GM23338 (cell line): ENCODE measurements at regions not wholly inside any gene's neighbourhood (a gene's known extent, or its start where the extent isn't known, plus 50 kb on each side); places are given as distances from the start of the nearest gene placed in this dataset.

Experiments used
- ATAC-seq: fragments of 200-7000 bp; cut with Tn5 transposase; 3 replicates; pipeline ENCODE4 v1.9.1; 2020
- DNase-seq: peaks from one replicate; pipeline ENCODE4 v3.0.0-alpha.2; 2015; ENCODE audit warnings: low spot score
- H2AFZ ChIP-seq: fragments of 200-600 bp; sonication (generic); 2 replicates; pipeline ENCODE4 v1.8.0; 2016; ENCODE audit warnings: antibody characterized with exemption, mild to moderate bottlenecking, moderate library complexity
- H3F3A ChIP-seq: fragments of 200-600 bp; sonication (generic); replicated peaks from 2 replicates; pipeline ENCODE4 v1.8.0; 2017; ENCODE audit warnings: antibody characterized with exemption, mixed run types, low read depth
- H3K27ac ChIP-seq: fragments of 200-600 bp; sonication (generic); 2 replicates; pipeline ENCODE4 v1.6.1; 2016; ENCODE audit warnings: low read depth
- H3K27me3 ChIP-seq: fragments of 200-600 bp; sonication (generic); 2 replicates; pipeline ENCODE4 v1.8.0; 2016; ENCODE audit warnings: mild to moderate bottlenecking, mixed run types, moderate library complexity; ENCODE audit not compliant: insufficient read depth
- H3K36me3 ChIP-seq: fragments of 200-600 bp; sonication (generic); 2 replicates; pipeline ENCODE4 v1.8.0; 2016; ENCODE audit warnings: mild to moderate bottlenecking; ENCODE audit not compliant: insufficient read depth
- H3K4me1 ChIP-seq: fragments of 200-600 bp; sonication (generic); 2 replicates; pipeline ENCODE4 v1.8.0; 2016; ENCODE audit warnings: mild to moderate bottlenecking, moderate library complexity; ENCODE audit not compliant: insufficient read depth
- H3K4me2 ChIP-seq: fragments of 200-600 bp; sonication (generic); 2 replicates; pipeline ENCODE4 v1.7.1; 2017; ENCODE audit warnings: mixed run types
- H3K4me3 ChIP-seq: fragments of 200-600 bp; sonication (generic); 2 replicates; pipeline ENCODE4 v1.6.1; 2016; ENCODE audit warnings: mixed run types
- H3K79me2 ChIP-seq: fragments of 200-600 bp; sonication (generic); replicated peaks from 2 replicates; pipeline ENCODE4 v1.8.0; 2017; ENCODE audit warnings: mild to moderate bottlenecking; ENCODE audit not compliant: insufficient read depth
- H3K9me2 ChIP-seq: fragments of 200-600 bp; sonication (generic); 2 replicates; pipeline ENCODE4 v1.8.0; 2017; ENCODE audit not compliant: insufficient read depth
- H4K20me1 ChIP-seq: fragments of 200-600 bp; sonication (generic); replicated peaks from 2 replicates; pipeline ENCODE4 v1.8.0; 2017; ENCODE audit warnings: mild to moderate bottlenecking; ENCODE audit not compliant: insufficient read depth
- H3K27ac Mint-ChIP-seq: 2 replicates; pipeline ENCODE4 v1.8.0; 2020; ENCODE audit warnings: inconsistent platforms, mild to moderate bottlenecking, moderate library complexity, mixed read lengths
- H3K27me3 Mint-ChIP-seq: 3 replicates; pipeline ENCODE4 v1.8.0; 2022; ENCODE audit warnings: low read depth, mild to moderate bottlenecking, moderate library complexity, mixed read lengths, inconsistent platforms; ENCODE audit not compliant: insufficient read depth, poor library complexity
- H3K36me3 Mint-ChIP-seq: 3 replicates; pipeline ENCODE4 v1.8.0; 2021; ENCODE audit warnings: low read depth, mild to moderate bottlenecking, inconsistent platforms, moderate library complexity, mixed read lengths
- H3K4me1 Mint-ChIP-seq: 3 replicates; pipeline ENCODE4 v1.8.0; 2020; ENCODE audit warnings: mild to moderate bottlenecking, inconsistent platforms, mixed read lengths
- H3K4me3 Mint-ChIP-seq: 3 replicates; pipeline ENCODE4 v1.8.0; 2021; ENCODE audit warnings: moderate library complexity, mild to moderate bottlenecking, inconsistent platforms, mixed read lengths
- H3K9me3 Mint-ChIP-seq: 3 replicates; pipeline ENCODE4 v1.8.0; 2020; ENCODE audit warnings: moderate library complexity, mild to moderate bottlenecking, inconsistent platforms, mixed read lengths
- TF ChIP-seq, protein P1 (sequence below): IDR thresholded peaks from 2 replicates; pipeline ENCODE4 v1.6.1; 2016; ENCODE audit warnings: antibody characterized with exemption
- TF ChIP-seq, protein P2 (sequence below): fragments of 250-450 bp; sonication (Bioruptor Pico); IDR thresholded peaks from 2 replicates; pipeline ENCODE4 v1.5.0; 2020; ENCODE audit warnings: mild to moderate bottlenecking, moderate library complexity

DNA sequence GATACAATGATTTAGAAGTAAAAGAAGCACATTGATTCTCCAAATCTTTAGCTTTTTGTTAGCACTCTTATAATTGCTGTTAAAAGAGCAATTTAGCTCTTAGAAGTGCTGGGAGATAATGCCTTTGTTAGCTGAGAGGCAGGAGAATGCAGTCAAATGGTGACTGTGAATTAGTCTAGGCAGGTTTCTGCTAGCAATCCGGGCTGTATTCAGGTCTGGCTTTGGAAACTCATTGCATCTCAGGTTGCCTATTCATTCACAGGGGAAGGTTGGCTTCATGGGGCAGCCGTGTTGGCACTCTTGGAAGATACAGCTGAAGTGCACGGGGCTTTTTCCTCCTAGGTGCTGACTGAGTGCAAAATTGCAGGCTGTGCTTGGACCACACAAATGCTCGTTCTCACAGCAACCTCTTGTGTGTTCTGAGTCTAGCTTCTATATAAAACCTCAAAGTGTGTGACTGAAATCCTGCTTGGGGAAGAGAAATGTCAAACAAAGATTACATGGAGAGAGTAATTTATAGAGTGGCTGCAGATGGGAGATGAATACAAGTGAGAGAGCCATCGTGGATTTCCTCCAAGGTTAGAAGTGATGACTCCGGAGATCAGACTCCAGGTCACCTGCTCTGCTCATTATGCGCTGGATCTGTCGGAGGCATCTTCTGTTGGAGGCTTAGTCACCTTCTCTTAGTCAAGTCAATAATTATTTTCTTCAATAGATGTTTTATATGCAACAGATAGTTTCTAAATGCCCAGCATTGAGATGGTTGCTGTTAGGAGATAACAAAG, 167.8 kb downstream of the PMAIP1 start:
- Mint-ChIP-seq H3K4me3 (no peak overlapping the region), H3K36me3 (peaks cover 14% of the 10 kb centered on the region), H3K27me3 (peaks cover 2% of the 10 kb centered on the region), H3K27ac (peak overlapping the region; percentile 13; the same call in 1 of the 2 replicates), H3K4me1 (peaks cover 21% of the 10 kb centered on the region), H3K9me3 (peaks cover 13% of the 10 kb centered on the region)
- no peak overlapping the region for H3K4me3 ChIP-seq
- peak overlapping the region; percentile 19 for H2AFZ ChIP-seq
- no peaks in the 10 kb centered on the region for H3K27me3 ChIP-seq
- no peaks in the 10 kb centered on the region for H4K20me1 ChIP-seq
- TF ChIP-seq, protein P1, sequence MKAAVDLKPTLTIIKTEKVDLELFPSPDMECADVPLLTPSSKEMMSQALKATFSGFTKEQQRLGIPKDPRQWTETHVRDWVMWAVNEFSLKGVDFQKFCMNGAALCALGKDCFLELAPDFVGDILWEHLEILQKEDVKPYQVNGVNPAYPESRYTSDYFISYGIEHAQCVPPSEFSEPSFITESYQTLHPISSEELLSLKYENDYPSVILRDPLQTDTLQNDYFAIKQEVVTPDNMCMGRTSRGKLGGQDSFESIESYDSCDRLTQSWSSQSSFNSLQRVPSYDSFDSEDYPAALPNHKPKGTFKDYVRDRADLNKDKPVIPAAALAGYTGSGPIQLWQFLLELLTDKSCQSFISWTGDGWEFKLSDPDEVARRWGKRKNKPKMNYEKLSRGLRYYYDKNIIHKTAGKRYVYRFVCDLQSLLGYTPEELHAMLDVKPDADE = no peak
- TF ChIP-seq, protein P2, sequence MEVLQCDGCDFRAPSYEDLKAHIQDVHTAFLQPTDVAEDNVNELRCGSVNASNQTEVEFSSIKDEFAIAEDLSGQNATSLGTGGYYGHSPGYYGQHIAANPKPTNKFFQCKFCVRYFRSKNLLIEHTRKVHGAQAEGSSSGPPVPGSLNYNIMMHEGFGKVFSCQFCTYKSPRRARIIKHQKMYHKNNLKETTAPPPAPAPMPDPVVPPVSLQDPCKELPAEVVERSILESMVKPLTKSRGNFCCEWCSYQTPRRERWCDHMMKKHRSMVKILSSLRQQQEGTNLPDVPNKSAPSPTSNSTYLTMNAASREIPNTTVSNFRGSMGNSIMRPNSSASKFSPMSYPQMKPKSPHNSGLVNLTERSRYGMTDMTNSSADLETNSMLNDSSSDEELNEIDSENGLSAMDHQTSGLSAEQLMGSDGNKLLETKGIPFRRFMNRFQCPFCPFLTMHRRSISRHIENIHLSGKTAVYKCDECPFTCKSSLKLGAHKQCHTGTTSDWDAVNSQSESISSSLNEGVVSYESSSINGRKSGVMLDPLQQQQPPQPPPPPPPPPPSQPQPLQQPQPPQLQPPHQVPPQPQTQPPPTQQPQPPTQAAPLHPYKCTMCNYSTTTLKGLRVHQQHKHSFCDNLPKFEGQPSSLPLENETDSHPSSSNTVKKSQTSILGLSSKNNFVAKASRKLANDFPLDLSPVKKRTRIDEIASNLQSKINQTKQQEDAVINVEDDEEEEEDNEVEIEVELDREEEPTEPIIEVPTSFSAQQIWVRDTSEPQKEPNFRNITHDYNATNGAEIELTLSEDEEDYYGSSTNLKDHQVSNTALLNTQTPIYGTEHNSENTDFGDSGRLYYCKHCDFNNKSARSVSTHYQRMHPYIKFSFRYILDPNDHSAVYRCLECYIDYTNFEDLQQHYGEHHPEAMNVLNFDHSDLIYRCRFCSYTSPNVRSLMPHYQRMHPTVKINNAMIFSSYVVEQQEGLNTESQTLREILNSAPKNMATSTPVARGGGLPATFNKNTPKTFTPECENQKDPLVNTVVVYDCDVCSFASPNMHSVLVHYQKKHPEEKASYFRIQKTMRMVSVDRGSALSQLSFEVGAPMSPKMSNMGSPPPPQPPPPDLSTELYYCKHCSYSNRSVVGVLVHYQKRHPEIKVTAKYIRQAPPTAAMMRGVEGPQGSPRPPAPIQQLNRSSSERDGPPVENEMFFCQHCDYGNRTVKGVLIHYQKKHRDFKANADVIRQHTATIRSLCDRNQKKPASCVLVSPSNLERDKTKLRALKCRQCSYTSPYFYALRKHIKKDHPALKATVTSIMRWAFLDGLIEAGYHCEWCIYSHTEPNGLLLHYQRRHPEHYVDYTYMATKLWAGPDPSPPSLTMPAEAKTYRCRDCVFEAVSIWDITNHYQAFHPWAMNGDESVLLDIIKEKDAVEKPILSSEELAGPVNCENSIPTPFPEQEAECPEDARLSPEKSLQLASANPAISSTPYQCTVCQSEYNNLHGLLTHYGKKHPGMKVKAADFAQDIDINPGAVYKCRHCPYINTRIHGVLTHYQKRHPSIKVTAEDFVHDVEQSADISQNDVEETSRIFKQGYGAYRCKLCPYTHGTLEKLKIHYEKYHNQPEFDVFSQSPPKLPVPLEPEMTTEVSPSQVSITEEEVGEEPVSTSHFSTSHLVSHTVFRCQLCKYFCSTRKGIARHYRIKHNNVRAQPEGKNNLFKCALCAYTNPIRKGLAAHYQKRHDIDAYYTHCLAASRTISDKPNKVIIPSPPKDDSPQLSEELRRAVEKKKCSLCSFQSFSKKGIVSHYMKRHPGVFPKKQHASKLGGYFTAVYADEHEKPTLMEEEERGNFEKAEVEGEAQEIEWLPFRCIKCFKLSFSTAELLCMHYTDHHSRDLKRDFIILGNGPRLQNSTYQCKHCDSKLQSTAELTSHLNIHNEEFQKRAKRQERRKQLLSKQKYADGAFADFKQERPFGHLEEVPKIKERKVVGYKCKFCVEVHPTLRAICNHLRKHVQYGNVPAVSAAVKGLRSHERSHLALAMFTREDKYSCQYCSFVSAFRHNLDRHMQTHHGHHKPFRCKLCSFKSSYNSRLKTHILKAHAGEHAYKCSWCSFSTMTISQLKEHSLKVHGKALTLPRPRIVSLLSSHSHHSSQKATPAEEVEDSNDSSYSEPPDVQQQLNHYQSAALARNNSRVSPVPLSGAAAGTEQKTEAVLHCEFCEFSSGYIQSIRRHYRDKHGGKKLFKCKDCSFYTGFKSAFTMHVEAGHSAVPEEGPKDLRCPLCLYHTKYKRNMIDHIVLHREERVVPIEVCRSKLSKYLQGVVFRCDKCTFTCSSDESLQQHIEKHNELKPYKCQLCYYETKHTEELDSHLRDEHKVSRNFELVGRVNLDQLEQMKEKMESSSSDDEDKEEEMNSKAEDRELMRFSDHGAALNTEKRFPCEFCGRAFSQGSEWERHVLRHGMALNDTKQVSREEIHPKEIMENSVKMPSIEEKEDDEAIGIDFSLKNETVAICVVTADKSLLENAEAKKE (CRISPR knock-in tag) = 0 out of 2 replicates have a peak, but pooled peaks have one; percentile 18
- no peaks in the 10 kb centered on the region for H3K36me3 ChIP-seq
- peaks cover 26% of the 10 kb centered on the region for H3K4me1 ChIP-seq
- peaks cover 3% of the 10 kb centered on the region; the same call in 1 of the 2 replicates for H3K9me2 ChIP-seq
- DNase-seq (peak; percentile 17), ATAC-seq (peak; percentile 75)
- H3K27ac ChIP-seq = no peak overlapping the region
- H3F3A ChIP-seq = no peaks in the 10 kb centered on the region
- H3K79me2 ChIP-seq = no peaks in the 10 kb centered on the region
- H3K4me2 ChIP-seq = peak overlapping the region; percentile 10; the same call in 1 of the 2 replicates
